Kidney capillary endothelial cell (primary cell): ENCODE measurements at regions not wholly inside any gene's neighbourhood (a gene's known extent, or its start where the extent isn't known, plus 50 kb on each side); places are given as distances from the start of the nearest gene placed in this dataset.
"Not testable (repeated sequence)": the region's sequence is repeated elsewhere in the genome, so short reads cannot be mapped to it uniquely, and the experiment has no call there.

Experiments used
- DNase-seq: peaks from one replicate; pipeline ENCODE4 v3.0.0-alpha.2; 2018; ENCODE audit warnings: low spot score

GRCh38 chr13:37473035-37473434 is 125.5 kb downstream of the POSTN start:
- no peak for DNase-seq

DNA sequence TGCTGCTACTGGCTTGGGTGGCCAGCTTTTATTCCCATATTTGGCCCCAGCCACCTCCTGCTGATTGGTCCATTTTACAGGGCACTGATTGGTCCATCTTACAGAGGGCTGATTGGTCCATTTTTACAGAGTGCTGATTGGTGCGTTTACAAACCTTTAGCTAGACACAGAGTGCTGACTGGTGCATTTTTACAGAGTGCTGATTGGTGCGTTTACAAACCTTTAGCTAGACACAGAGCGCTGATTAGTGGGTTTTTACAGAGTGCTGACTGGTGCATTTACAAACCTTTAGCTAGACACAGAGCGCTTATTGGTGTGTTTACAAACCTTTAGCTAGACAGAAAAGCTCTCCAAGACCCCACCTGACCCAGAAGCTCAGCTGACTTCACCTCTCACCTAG is 126.3 kb downstream of the POSTN start:
- not testable (repeated sequence) for DNase-seq

- no peak for DNase-seq
These were observed 138.4 kb downstream of the POSTN start for GRCh38 chr13:37460166-37460565.

GRCh38 chr13:37457612-37458011 is 141.0 kb downstream of the POSTN start:
- no peak for DNase-seq

GRCh38 chr13:37456506-37456905 is 142.1 kb downstream of the POSTN start:
- DNase-seq: no peak

- DNase-seq: no peak
These were observed 142.5 kb downstream of the POSTN start for GRCh38 chr13:37456041-37456440.

DNA sequence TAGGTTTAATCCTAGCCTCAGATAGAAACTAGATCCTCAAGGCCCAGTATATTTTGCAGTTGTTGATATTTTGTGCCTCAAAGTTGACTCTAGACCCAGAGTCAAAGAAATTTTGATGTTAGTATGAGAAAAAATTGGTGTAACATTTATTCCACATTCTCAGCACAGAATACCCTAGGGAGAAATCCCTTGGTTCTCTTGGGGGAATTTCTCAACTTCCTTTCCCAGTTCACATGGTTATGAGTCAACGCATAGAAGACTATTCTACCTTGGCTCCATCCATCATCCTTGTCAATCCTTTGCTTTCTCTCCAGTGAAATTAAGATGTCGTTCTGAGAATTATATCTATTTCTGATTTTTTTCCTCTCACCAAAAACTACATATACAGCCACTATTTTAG is 145.3 kb downstream of the POSTN start:
- no peak for DNase-seq

DNA sequence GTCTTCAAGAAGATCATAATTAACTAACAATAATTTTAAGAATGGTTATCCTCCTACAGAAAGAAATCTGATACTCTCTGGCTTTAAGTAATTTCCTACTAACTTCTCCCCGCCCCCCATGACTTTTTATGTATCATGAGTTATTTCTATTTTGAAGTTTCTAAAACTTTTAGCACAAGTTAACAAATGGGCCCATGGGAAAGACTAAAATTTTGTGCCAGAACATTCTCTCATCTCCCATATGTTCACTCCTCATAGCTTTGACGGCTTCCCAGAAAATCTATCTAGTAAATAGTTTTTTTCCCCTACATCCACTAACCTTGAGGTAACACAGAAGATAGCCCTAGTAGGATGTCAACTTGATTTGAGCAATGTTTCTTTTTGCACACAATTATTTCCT is 148.3 kb downstream of the POSTN start:
- no peak for DNase-seq

- no peak for DNase-seq
These were observed 150.4 kb downstream of the POSTN start for GRCh38 chr13:37448153-37448552.

GRCh38 chr13:37446503-37446902 is 152.1 kb downstream of the POSTN start:
- DNase-seq: no peak

DNA sequence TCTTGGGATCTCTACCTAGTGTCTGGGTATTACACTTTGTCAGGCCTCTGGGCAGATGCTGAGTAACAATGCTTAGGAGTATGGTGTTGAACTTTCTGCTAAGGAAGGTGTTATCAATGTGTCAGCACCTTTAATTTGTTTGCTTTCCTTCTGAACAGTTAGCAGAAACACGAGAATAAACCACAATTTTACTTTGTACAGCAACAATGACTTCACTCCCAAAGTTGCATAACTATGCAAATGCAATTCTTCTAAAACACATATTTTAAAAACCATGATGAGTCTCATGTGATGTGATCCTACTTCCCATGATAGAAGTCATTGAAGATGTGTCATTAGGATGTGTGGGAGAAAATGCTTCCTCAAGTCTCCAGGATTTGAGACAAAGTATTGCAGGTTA is 155.0 kb downstream of the POSTN start:
- DNase-seq: no peak

- DNase-seq: no peak
These were observed 155.6 kb downstream of the POSTN start for GRCh38 chr13:37442996-37443395.

GRCh38 chr13:37435881-37436280 is 162.7 kb downstream of the POSTN start:
- DNase-seq: no peak

DNA sequence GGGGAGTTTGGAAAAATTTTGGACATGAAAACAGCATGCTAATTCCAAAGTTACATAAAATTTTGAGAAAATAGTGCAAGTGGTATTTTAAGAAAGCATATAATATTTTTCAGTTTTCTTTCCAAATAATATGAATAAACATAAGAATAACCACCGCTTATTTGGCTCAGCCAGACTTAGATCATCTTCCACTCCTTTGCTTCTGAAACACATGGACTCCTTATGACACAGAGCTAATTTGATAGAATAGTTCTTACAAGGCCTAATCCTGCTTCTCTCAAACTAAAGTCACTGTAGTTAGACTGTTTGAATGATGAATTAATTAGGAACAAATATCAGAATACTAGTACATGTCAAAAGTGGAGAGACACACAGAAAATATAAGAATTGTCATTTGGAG is 165.5 kb downstream of the POSTN start:
- DNase-seq: no peak

DNA sequence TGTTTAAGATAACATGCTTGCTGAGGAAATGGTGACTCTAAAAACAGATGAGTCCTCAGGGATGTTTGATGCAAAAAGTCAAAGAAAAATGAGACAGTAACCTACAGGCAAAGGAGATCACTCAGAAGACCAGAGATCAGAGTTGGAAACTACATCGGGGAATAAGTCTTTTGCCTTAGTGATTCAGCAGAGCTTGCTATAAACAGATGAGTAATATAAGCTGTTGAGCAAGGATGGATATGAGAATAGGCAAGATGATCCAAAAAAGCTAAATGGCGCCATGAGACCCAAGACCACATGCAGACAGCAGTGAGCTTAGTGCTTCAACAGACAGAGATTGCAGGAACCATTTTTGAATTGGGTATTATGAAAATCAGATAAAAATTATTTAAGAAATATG is 168.6 kb downstream of the POSTN start:
- DNase-seq: no peak

GRCh38 chr13:37427843-37428494 is 170.6 kb downstream of the POSTN start:
- DNase-seq: no peak

DNA sequence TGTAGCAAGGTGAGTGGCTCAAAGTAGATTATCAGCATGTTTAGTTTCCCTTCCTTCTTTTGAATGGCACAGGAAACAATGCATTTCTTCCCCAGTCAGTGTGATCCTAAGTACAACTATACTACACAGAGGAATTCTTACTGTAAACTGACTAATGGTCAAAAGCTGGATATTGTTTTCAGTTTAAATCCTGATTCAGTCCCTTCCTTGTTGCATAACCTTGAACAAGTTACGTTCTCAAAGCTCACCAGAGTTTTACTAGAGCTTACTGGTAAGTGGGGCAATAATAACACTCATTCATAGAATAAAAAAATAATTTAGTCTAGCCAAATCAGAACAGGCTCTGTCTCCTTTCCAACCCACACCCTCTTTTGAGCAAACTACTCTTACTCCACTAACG is 180.1 kb downstream of the POSTN start:
- DNase-seq: no peak

GRCh38 chr13:37417060-37417441 is 181.5 kb downstream of the POSTN start:
- peak; percentile 3 for DNase-seq

- DNase-seq: no peak
These were observed 182.1 kb downstream of the POSTN start for GRCh38 chr13:37416291-37417059.

DNA sequence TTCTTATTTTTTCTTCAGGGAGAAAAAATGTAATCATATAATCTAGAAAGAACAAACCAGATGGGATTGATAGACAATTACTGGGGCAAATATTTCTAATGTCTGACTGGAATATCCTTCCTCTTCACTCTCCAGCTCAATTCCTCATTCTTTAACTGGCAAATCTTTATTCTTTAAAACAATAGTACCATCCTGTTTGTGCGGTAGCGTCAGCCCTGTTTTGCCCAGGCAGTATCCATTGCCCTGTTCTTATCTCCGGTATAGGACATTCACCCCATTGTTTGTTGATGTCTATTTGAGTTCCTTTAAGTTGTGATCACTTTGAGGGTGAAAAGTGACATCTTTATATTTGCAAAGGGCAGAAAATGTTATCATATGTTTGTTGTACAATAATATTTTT is 185.4 kb downstream of the POSTN start:
- peak; percentile 1 for DNase-seq

DNA sequence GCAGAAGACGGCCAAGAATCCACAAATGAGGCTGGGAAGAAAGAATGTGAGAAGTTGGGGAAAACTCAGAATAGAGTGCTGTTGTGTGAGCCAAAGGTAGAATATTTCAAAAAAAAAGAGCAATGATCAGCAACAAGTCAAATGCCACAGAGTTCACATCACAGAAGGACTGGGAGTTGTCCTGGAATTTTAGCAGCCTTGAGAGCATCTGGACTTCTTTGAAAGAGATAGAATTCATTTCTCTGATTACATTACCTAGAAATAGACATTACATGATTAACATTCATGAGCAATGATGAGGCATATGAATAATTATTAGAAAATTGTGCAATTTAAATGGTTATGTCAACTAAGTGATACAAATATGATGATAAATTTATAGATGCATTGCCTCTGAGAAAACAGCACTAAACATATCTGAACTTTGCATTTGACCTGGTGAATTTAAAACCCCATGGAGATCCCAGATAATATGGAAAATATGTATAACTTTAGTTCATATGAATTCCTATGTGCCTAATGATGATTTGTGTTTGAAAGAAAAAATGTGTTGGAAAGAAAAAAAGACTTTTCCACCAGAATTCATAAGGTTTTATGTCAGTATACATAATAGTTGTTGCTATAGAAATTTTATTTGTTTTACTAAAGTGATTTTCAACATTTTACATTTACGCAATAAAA is 186.2 kb downstream of the POSTN start:
- DNase-seq: no peak

GRCh38 chr13:37410316-37410715 is 188.3 kb downstream of the POSTN start:
- no peak for DNase-seq

- no peak for DNase-seq
These were observed 188.8 kb downstream of the POSTN start for GRCh38 chr13:37409756-37410155.
